Panc1 (cell line): ENCODE measurements at regions not wholly inside any gene's neighbourhood (a gene's known extent, or its start where the extent isn't known, plus 50 kb on each side); places are given as distances from the start of the nearest gene placed in this dataset.

ENCODE experiments used
- ATAC-seq: fragments of 200-7000 bp; cut with Tn5 transposase; 2 replicates; pipeline ENCODE4 v1.9.1; 2020; ENCODE audit warnings: mild to moderate bottlenecking, moderate library complexity
- BruUV-seq: library from RNA; stranded (reverse); fragments of 400-500 nt; replicated peaks from 2 replicates; lab custom pipeline; 2021; lab: Mats Ljungman, UMichigan
- CTCF ChIA-PET: fragments of 300-600 bp; sonication (Branson Sonifier 250); formaldehyde crosslinking; loops from one replicate; lab custom pipeline; 2022; ENCODE audit warnings: antibody characterized with exemption; lab: Charles Lee
- POLR2A ChIA-PET: fragments of 300-600 bp; sonication (Branson Sonifier 250); formaldehyde crosslinking; loops from one replicate; lab custom pipeline; 2022; ENCODE audit warnings: antibody characterized with exemption; lab: Charles Lee
- DNase-seq: peaks from one replicate; pipeline ENCODE4 v3.0.0-alpha.2; 2010; ENCODE audit warnings: low read depth, low spot score
- H3K27ac ChIP-seq: 2 replicates; pipeline ENCODE4 v1.5.1; 2011; ENCODE audit warnings: mild to moderate bottlenecking, low read length, inconsistent platforms
- H3K27me3 ChIP-seq: fragments of 200-500 bp; sonication (Bioruptor generic); 2 replicates; pipeline ENCODE4 v1.6.0; 2014; ENCODE audit warnings: low read length, inconsistent platforms; ENCODE audit not compliant: control insufficient read depth, insufficient read depth
- H3K36me3 ChIP-seq: fragments of 200-500 bp; sonication (Bioruptor generic); 2 replicates; pipeline ENCODE4 v1.5.1; 2014; ENCODE audit warnings: inconsistent platforms, mild to moderate bottlenecking, low read length, moderate library complexity; ENCODE audit not compliant: control insufficient read depth, insufficient read depth
- H3K4me1 ChIP-seq: 2 replicates; pipeline ENCODE4 v1.5.1; 2011; ENCODE audit warnings: inconsistent platforms, mild to moderate bottlenecking, low read length, moderate library complexity; ENCODE audit not compliant: control insufficient read depth, insufficient read depth
- H3K4me3 ChIP-seq, 2 experiments: 2 replicates each; pipeline ENCODE4 v1.5.1; 2011 to 2012; ENCODE audit warnings: low read depth in 2 of 2, low read length in 2 of 2, mild to moderate bottlenecking in 2 of 2, inconsistent platforms in 1 of 2, moderate library complexity in 1 of 2
- H3K9me3 ChIP-seq: fragments of 200-500 bp; sonication (Bioruptor generic); 2 replicates; pipeline ENCODE4 v1.5.1; 2014; ENCODE audit warnings: low read depth, mild to moderate bottlenecking, inconsistent platforms, low read length, moderate library complexity; ENCODE audit not compliant: control insufficient read depth, insufficient read depth
- POLR2AphosphoS5 ChIP-seq: IDR thresholded peaks from 2 replicates; pipeline ENCODE4 v1.6.1; 2012; ENCODE audit warnings: mild to moderate bottlenecking, low read depth, low read length, moderate library complexity
- SIN3A ChIP-seq: IDR thresholded peaks from 2 replicates; pipeline ENCODE4 v1.6.1; 2012; ENCODE audit warnings: low read depth, mild to moderate bottlenecking, low read length, moderate library complexity, borderline replicate concordance; ENCODE audit not compliant: insufficient read depth
- TCF7L2 ChIP-seq: IDR thresholded peaks from 2 replicates; pipeline ENCODE4 v1.6.1; 2011; ENCODE audit warnings: mild to moderate bottlenecking, low read depth, low read length, inconsistent platforms
- in situ Hi-C: cut with HindIII; loops from 2 replicates; pipeline ENCODE4 v1.10.0; 2016; ENCODE audit warnings: low sequenced_read_pairs, low pct_unique_long_range_greater_than_20kb
- intact Hi-C: fragments of 100-400 bp; cut with micrococcal nuclease; formaldehyde crosslinking; loops from one replicate; pipeline ENCODE4 v1.10.0; 2022; ENCODE audit not compliant: unreplicated experiment
- TF ChIP-seq, protein P1 (sequence below): fragments of 450-650 bp; IDR thresholded peaks from 2 replicates; pipeline ENCODE4 v1.5.1; 2017; ENCODE audit warnings: mild to moderate bottlenecking
- TF ChIP-seq, protein P2 (sequence below), 2 experiments: IDR thresholded peaks; 2 replicates each; pipeline ENCODE4 v1.6.1; 2011 to 2012; ENCODE audit warnings: low read depth in 2 of 2, control low read depth in 1 of 2, low read length in 1 of 2, mild to moderate bottlenecking in 1 of 2, moderate library complexity in 1 of 2; ENCODE audit not compliant: insufficient read depth in 1 of 2

DNA sequence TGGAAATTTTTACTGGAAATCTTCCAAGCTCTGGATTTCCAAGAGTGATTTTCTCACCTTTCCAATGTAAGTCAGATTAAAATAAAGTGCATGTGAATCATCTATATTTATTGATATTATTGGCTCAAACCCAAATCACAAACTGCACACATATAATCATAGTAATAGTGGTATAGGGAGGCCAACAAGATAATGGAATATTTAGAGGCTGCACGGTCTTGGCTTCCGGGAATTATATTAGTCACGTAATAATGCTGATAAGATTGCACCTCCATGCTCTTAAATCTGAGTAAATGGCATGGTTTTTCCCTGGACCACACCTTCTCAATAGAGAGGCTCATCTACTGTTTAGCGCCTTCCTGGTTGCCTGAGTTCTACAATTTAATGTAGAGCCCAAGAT, 567.1 kb upstream of the NR2F2 start:
- POLR2A ChIA-PET: no interaction called here

DNA sequence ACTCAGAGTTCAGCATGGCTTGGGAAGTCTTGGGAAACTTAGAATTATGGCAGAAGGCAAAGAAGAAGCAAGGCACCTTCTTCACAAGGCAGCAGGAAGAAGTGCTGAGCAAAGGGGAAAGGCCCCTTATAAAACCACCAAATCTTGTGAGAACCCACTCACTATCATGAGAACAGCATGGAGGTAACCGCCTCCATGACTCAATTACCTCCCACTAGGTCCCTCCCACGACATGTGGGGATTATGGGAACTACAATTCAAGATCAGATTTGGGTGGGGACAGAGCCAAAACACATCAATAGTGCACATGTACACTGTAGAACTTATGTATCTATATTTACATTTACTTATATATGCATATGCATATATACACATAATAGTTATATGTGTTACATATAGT, 565.3 kb upstream of the NR2F2 start:
- H3K27me3 ChIP-seq: no peaks in the 10 kb centered on the region
- no peaks in the 10 kb centered on the region for H3K4me1 ChIP-seq
- no peaks in the 10 kb centered on the region for H3K9me3 ChIP-seq
- intact Hi-C loops: no loop called here
- H3K4me3 ChIP-seq: no peak overlapping the region
- ChIA-PET POLR2A (no interaction called here), CTCF (no interaction called here)
- in situ Hi-C loops: no loop called here
- ATAC-seq (no peak), DNase-seq (no peak)
- H3K27ac ChIP-seq: no peak overlapping the region
- H3K36me3 ChIP-seq: no peaks in the 10 kb centered on the region
- no TSS peak for BruUV-seq
- TF ChIP-seq, protein P1, sequence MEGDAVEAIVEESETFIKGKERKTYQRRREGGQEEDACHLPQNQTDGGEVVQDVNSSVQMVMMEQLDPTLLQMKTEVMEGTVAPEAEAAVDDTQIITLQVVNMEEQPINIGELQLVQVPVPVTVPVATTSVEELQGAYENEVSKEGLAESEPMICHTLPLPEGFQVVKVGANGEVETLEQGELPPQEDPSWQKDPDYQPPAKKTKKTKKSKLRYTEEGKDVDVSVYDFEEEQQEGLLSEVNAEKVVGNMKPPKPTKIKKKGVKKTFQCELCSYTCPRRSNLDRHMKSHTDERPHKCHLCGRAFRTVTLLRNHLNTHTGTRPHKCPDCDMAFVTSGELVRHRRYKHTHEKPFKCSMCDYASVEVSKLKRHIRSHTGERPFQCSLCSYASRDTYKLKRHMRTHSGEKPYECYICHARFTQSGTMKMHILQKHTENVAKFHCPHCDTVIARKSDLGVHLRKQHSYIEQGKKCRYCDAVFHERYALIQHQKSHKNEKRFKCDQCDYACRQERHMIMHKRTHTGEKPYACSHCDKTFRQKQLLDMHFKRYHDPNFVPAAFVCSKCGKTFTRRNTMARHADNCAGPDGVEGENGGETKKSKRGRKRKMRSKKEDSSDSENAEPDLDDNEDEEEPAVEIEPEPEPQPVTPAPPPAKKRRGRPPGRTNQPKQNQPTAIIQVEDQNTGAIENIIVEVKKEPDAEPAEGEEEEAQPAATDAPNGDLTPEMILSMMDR: no peak
- TF ChIP-seq POLR2AphosphoS5 (no peak), TCF7L2 (no peak), SIN3A (no peak)
- TF ChIP-seq, protein P2, sequence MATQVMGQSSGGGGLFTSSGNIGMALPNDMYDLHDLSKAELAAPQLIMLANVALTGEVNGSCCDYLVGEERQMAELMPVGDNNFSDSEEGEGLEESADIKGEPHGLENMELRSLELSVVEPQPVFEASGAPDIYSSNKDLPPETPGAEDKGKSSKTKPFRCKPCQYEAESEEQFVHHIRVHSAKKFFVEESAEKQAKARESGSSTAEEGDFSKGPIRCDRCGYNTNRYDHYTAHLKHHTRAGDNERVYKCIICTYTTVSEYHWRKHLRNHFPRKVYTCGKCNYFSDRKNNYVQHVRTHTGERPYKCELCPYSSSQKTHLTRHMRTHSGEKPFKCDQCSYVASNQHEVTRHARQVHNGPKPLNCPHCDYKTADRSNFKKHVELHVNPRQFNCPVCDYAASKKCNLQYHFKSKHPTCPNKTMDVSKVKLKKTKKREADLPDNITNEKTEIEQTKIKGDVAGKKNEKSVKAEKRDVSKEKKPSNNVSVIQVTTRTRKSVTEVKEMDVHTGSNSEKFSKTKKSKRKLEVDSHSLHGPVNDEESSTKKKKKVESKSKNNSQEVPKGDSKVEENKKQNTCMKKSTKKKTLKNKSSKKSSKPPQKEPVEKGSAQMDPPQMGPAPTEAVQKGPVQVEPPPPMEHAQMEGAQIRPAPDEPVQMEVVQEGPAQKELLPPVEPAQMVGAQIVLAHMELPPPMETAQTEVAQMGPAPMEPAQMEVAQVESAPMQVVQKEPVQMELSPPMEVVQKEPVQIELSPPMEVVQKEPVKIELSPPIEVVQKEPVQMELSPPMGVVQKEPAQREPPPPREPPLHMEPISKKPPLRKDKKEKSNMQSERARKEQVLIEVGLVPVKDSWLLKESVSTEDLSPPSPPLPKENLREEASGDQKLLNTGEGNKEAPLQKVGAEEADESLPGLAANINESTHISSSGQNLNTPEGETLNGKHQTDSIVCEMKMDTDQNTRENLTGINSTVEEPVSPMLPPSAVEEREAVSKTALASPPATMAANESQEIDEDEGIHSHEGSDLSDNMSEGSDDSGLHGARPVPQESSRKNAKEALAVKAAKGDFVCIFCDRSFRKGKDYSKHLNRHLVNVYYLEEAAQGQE (IDR thresholded peaks at IDR 0.05; ENCODE audit: insufficient read depth in 1 of 2, low read depth in 2 of 2, low read length in 1 of 2): no peak

More for the DNA sequence above, 567.1 kb upstream of the NR2F2 start:
- H3K4me1 ChIP-seq: no peaks in the 10 kb centered on the region
- no TSS peak for BruUV-seq
- intact Hi-C loops (no loop called here), in situ Hi-C loops (no loop called here)
- DNase-seq (no peak), ATAC-seq (no peak)
- no peak overlapping the region for H3K4me3 ChIP-seq
- H3K9me3 ChIP-seq: no peaks in the 10 kb centered on the region
- no peak overlapping the region for H3K27ac ChIP-seq
- H3K27me3 ChIP-seq: no peaks in the 10 kb centered on the region
- H3K36me3 ChIP-seq: no peaks in the 10 kb centered on the region
- no peak for TF ChIP-seq TCF7L2
- TF ChIP-seq, protein P2 (IDR thresholded peaks at IDR 0.05; ENCODE audit: insufficient read depth in 1 of 2, low read depth in 2 of 2, low read length in 1 of 2): no peak
- TF ChIP-seq, protein P1: no peak
- TF ChIP-seq POLR2AphosphoS5: no peak
- no peak for TF ChIP-seq SIN3A
- CTCF ChIA-PET: no interaction called here
